H1 (cell line): ENCODE measurements at regions not wholly inside any gene's neighbourhood (a gene's known extent, or its start where the extent isn't known, plus 50 kb on each side); places are given as distances from the start of the nearest gene placed in this dataset.

Source experiments
- CTCF ChIA-PET: fragments of 300-600 bp; sonication (Branson Sonifier 250); formaldehyde crosslinking; loops from one replicate; lab custom pipeline; 2021; ENCODE audit not compliant: partially characterized antibody; lab: Charles Lee
- POLR2A ChIA-PET: fragments of 300-600 bp; sonication (Branson Sonifier 250); formaldehyde crosslinking; loops from one replicate; lab custom pipeline; 2021; ENCODE audit warnings: inconsistent platforms; ENCODE audit not compliant: partially characterized antibody; lab: Charles Lee
- DNase-seq, 2 experiments: peaks; one replicate each; pipeline versions ENCODE4 v3.0.0 to v3.0.0-alpha.2; 2010 to 2022; ENCODE audit warnings: low spot score in 2 of 2, low read depth in 1 of 2, mixed read lengths in 1 of 2
- FAIRE-seq: peaks from 2 replicates; lab custom pipeline; 2011; peaks lifted over from hg19 to GRCh38; lab: Jason Lieb, UNC
- H2AFZ ChIP-seq: 2 replicates; pipeline ENCODE4 v1.8.1; 2012; ENCODE audit warnings: low read length, inconsistent platforms
- H2AK5ac ChIP-seq: 2 replicates; pipeline ENCODE4 v1.6.1; 2013; ENCODE audit warnings: low read depth, low read length
- H2BK120ac ChIP-seq: replicated peaks from 2 replicates; pipeline ENCODE3; 2013; ENCODE audit warnings: low read depth, low read length, inconsistent platforms
- H2BK12ac ChIP-seq: 2 replicates; pipeline ENCODE4 v1.6.1; 2013; ENCODE audit warnings: low read depth, low read length
- H2BK15ac ChIP-seq: 2 replicates; pipeline ENCODE4 v1.6.1; 2013; ENCODE audit warnings: low read length
- H2BK20ac ChIP-seq: 2 replicates; pipeline ENCODE4 v1.6.1; 2013; ENCODE audit warnings: low read length
- H2BK5ac ChIP-seq: 2 replicates; pipeline ENCODE4 v1.6.1; 2013; ENCODE audit warnings: low read depth, low read length
- H3K14ac ChIP-seq: 2 replicates; pipeline ENCODE4 v1.6.1; 2013; ENCODE audit warnings: inconsistent platforms; ENCODE audit not compliant: insufficient read length
- H3K18ac ChIP-seq: 2 replicates; pipeline ENCODE4 v1.6.1; 2013; ENCODE audit warnings: low read length; ENCODE audit errors: extremely low read depth
- H3K23ac ChIP-seq: 2 replicates; pipeline ENCODE4 v1.6.1; 2013; ENCODE audit warnings: inconsistent platforms; ENCODE audit not compliant: insufficient read length
- H3K23me2 ChIP-seq: 2 replicates; pipeline ENCODE4 v1.6.1; 2013; ENCODE audit warnings: low read depth, low read length
- H3K27ac ChIP-seq: 2 replicates; pipeline ENCODE4 v1.6.1; 2011; ENCODE audit warnings: low read depth, low read length, inconsistent platforms
- H3K27me3 ChIP-seq, 4 experiments: replicated peaks in 1 of 4; 1 replicate in 1 of 4; 2 replicates in 3 of 4; pipeline versions ENCODE4 v1.6.1 to v1.8.1; 2011 to 2013; ENCODE audit warnings: low read length in 3 of 4, mild to moderate bottlenecking in 3 of 4, inconsistent platforms in 2 of 4, mixed read lengths in 2 of 4, moderate library complexity in 1 of 4; ENCODE audit not compliant: control insufficient read depth in 3 of 4, insufficient read depth in 3 of 4; ENCODE audit errors: extremely low read depth in 1 of 4
- H3K36me3 ChIP-seq, 4 experiments: 2 replicates each; pipeline versions ENCODE4 v1.6.1 to v1.8.1; 2011 to 2013; ENCODE audit warnings: mild to moderate bottlenecking in 4 of 4, low read length in 3 of 4, moderate library complexity in 2 of 4, control low read depth in 1 of 4, inconsistent platforms in 1 of 4; ENCODE audit not compliant: insufficient read depth in 4 of 4, control insufficient read depth in 2 of 4
- H3K4ac ChIP-seq: replicated peaks from 2 replicates; pipeline ENCODE3; 2013; ENCODE audit warnings: low read length, low read depth, mixed read lengths, inconsistent platforms; ENCODE audit not compliant: insufficient read length
- H3K4me1 ChIP-seq, 4 experiments: replicated peaks in 1 of 4; 1 replicate in 1 of 4; 2 replicates in 3 of 4; pipeline versions ENCODE4 v1.6.1 to v1.8.1; 2011 to 2013; ENCODE audit warnings: low read length in 3 of 4, inconsistent platforms in 2 of 4, mixed read lengths in 1 of 4; ENCODE audit not compliant: insufficient read depth in 4 of 4, control insufficient read depth in 3 of 4
- H3K4me2 ChIP-seq, 2 experiments: 2 replicates each; pipeline versions ENCODE4 v1.6.1 to v1.8.1; 2011 to 2013; ENCODE audit warnings: low read depth in 2 of 2, low read length in 2 of 2, control low read depth in 1 of 2, inconsistent platforms in 1 of 2, mild to moderate bottlenecking in 1 of 2; ENCODE audit not compliant: insufficient read depth in 1 of 2
- H3K4me3 ChIP-seq, 4 experiments: fragments of 200-600, 300-600 bp in 1 of 4; sonication (generic), shearing (Covaris generic), sonication (Bioruptor Twin) in 1 of 4; 2 replicates each; pipeline versions ENCODE4 v1.5.1 to v1.8.1; 2011 to 2016; ENCODE audit warnings: low read length in 4 of 4, low read depth in 3 of 4, control low read depth in 2 of 4, inconsistent platforms in 2 of 4, mild to moderate bottlenecking in 2 of 4, mixed read lengths in 1 of 4, moderate library complexity in 1 of 4; ENCODE audit not compliant: insufficient read depth in 2 of 4; ENCODE audit errors: extremely low read depth in 1 of 4
- H3K56ac ChIP-seq: replicated peaks from 2 replicates; pipeline ENCODE3; 2013; ENCODE audit warnings: low read depth, mild to moderate bottlenecking, mixed read lengths, low read length, inconsistent platforms; ENCODE audit not compliant: insufficient read length
- H3K79me1 ChIP-seq: 2 replicates; pipeline ENCODE4 v1.6.1; 2013; ENCODE audit warnings: low read depth, low read length, control low read depth
- H3K79me2 ChIP-seq, 2 experiments: 2 replicates each; pipeline versions ENCODE4 v1.6.1 to v1.8.1; 2012 to 2013; ENCODE audit warnings: low read length in 2 of 2, mild to moderate bottlenecking in 2 of 2, inconsistent platforms in 1 of 2; ENCODE audit not compliant: insufficient read depth in 2 of 2, control insufficient read depth in 1 of 2
- H3K9ac ChIP-seq, 4 experiments: replicated peaks in 1 of 4; 1 replicate in 1 of 4; 2 replicates in 3 of 4; pipeline versions ENCODE4 v1.6.1 to v1.8.1; 2011 to 2013; ENCODE audit warnings: low read depth in 3 of 4, low read length in 3 of 4, control low read depth in 2 of 4, mild to moderate bottlenecking in 2 of 4, moderate library complexity in 2 of 4, inconsistent platforms in 1 of 4; ENCODE audit errors: extremely low read depth in 1 of 4
- H3K9me3 ChIP-seq, 2 experiments: 2 replicates each; pipeline versions ENCODE4 v1.6.1 to v1.8.1; 2012 to 2013; ENCODE audit warnings: mild to moderate bottlenecking in 2 of 2, moderate library complexity in 2 of 2, control low read depth in 1 of 2, inconsistent platforms in 1 of 2, low read depth in 1 of 2, low read length in 1 of 2, mixed read lengths in 1 of 2; ENCODE audit not compliant: insufficient read depth in 2 of 2
- H4K20me1 ChIP-seq, 2 experiments: replicated peaks in 1 of 2; 2 replicates each; pipeline versions ENCODE3 to v1.8.1; 2011 to 2013; ENCODE audit warnings: inconsistent platforms in 2 of 2, low read length in 2 of 2, mild to moderate bottlenecking in 1 of 2; ENCODE audit not compliant: insufficient read depth in 2 of 2, control insufficient read depth in 1 of 2
- H4K5ac ChIP-seq: 2 replicates; pipeline ENCODE4 v1.6.1; 2013; ENCODE audit warnings: low read length, low read depth, mixed read lengths, inconsistent platforms; ENCODE audit not compliant: insufficient read length
- H4K8ac ChIP-seq: 2 replicates; pipeline ENCODE4 v1.8.0; 2013; ENCODE audit warnings: mild to moderate bottlenecking, moderate library complexity, low read length, inconsistent platforms; ENCODE audit not compliant: insufficient read depth; ENCODE audit errors: extremely low read depth
- H4K91ac ChIP-seq: replicated peaks from 2 replicates; pipeline ENCODE3; 2013; ENCODE audit warnings: low read length, mixed read lengths, inconsistent platforms; ENCODE audit not compliant: insufficient read length
- SIN3A ChIP-seq, 2 experiments: IDR thresholded peaks in 1 of 2; conservative IDR thresholded peaks in 1 of 2; 2 replicates each; pipeline ENCODE4 v1.6.1; 2011 to 2012; ENCODE audit warnings: low read length in 2 of 2, improper control_type of control experiment in 1 of 2, low read depth in 1 of 2, mild to moderate bottlenecking in 1 of 2
- TBP ChIP-seq: IDR thresholded peaks from 2 replicates; pipeline ENCODE4 v1.6.1; 2011; ENCODE audit warnings: low read depth, low read length, improper control_type of control experiment
- WGBS, 2 experiments: shearing (Covaris generic) in 1 of 2; methylation state at CpG; one replicate each; pipeline versions ENCODE4 v1.1.6 to v1.1.7; 2013 to 2015; ENCODE audit warnings: low lambda C conversion rate in 2 of 2, mixed read lengths in 2 of 2, inconsistent platforms in 1 of 2, low coverage in 1 of 2, missing lambda C conversion rate in 1 of 2; ENCODE audit not compliant: insufficient replicate concordance in 2 of 2, insufficient coverage in 1 of 2, insufficient read length in 1 of 2; ENCODE audit errors: extremely low coverage in 1 of 2, missing lambda C conversion rate in 1 of 2; 5-methylcytosine and 5-hydroxymethylcytosine counted together
- TF ChIP-seq, protein P1 (sequence below): IDR thresholded peaks from 2 replicates; pipeline ENCODE4 v1.6.1; 2012; ENCODE audit warnings: low read length, inconsistent platforms

DNA sequence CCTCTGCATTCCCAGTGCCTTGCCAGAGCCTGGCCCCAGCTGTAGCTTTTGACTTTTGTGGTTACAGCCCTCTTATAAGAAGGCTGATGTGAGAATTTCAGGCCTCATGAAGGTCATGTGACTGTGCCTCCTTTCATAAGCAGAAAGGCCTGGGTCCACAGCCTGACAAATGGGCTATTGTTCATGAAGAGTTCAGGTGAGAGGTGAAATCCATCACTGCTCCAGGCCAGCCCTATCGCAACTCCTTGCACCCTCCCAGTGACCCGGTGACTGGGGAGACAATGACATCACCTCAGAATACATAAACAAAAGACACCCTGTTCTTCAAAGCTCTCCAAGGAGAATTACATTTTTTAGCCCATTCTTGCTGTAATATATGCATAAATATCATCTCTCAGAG is 321.5 kb downstream of the PCNX1 start:
- no peak overlapping the region for H4K5ac ChIP-seq
- H3K9ac ChIP-seq, result no peak overlapping the region
- DNase-seq, result no peak
- no peak overlapping the region for H3K27ac ChIP-seq
- no peaks in the 10 kb centered on the region; a peak in 1 of 7 replicates for H3K4me1 ChIP-seq
- no peaks in the 10 kb centered on the region for H3K36me3 ChIP-seq
- ChIA-PET POLR2A (no interaction called here), CTCF (interaction anchor here (1.5 to 2.2 kb wide), 2 partner anchors 12 to 60 kb away, joined by 5 to 6 read pairs; no protein-coding TSS in a partner anchor)
- H2AK5ac ChIP-seq, result no peak overlapping the region
- H4K20me1 ChIP-seq, result no peaks in the 10 kb centered on the region
- H4K8ac ChIP-seq, result no peak overlapping the region
- no peak overlapping the region for H3K4ac ChIP-seq
- no peak overlapping the region for H2BK20ac ChIP-seq
- 66% methylated on average over 2 of the region's 2 CpGs; no CpG with 5 or more reads in 1 of the 2 experiments for WGBS, 2 experiments
- TF ChIP-seq TBP (no peak), SIN3A (conservative IDR thresholded peaks at IDR 0.05 in 1 of 2, IDR thresholded peaks at IDR 0.05 in 1 of 2; ENCODE audit: low read depth in 1 of 2, low read length in 2 of 2) (no peak)
- TF ChIP-seq, protein P1, sequence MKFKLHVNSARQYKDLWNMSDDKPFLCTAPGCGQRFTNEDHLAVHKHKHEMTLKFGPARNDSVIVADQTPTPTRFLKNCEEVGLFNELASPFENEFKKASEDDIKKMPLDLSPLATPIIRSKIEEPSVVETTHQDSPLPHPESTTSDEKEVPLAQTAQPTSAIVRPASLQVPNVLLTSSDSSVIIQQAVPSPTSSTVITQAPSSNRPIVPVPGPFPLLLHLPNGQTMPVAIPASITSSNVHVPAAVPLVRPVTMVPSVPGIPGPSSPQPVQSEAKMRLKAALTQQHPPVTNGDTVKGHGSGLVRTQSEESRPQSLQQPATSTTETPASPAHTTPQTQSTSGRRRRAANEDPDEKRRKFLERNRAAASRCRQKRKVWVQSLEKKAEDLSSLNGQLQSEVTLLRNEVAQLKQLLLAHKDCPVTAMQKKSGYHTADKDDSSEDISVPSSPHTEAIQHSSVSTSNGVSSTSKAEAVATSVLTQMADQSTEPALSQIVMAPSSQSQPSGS, result no peak
- TF ChIP-seq, all 59 proteins: peak for 0
- Histone ChIP-seq H3K27me3 (no peaks in the 10 kb centered on the region), H3K4me2 (no peak overlapping the region), H3K4me3 (no peak overlapping the region), H3K79me2 (no peaks in the 10 kb centered on the region), H3K23ac (no peak overlapping the region), H2BK12ac (no peak overlapping the region), H3K79me1 (no peaks in the 10 kb centered on the region), H3K18ac (no peak overlapping the region), H2BK5ac (no peak overlapping the region), H4K91ac (no peak overlapping the region), H2BK120ac (no peak overlapping the region), H3K14ac (no peak overlapping the region), H2AFZ (no peak overlapping the region), H3K56ac (no peak overlapping the region), H3K23me2 (no peaks in the 10 kb centered on the region), H3K9me3 (no peaks in the 10 kb centered on the region), H2BK15ac (no peak overlapping the region)
- no peak for FAIRE-seq
